GM19455 (cell line): ENCODE measurements at regions not wholly inside any gene's neighbourhood (a gene's known extent, or its start where the extent isn't known, plus 50 kb on each side); places are given as distances from the start of the nearest gene placed in this dataset.

Experiments used
- ATAC-seq: cut with Tn5 transposase; IDR thresholded peaks from one replicate; pipeline ENCODE4 v1.9.1; 2021; ENCODE audit not compliant: unreplicated experiment

GRCh38 chr5:93017376-93017775 lies 563.6 kb downstream of the NR2F1-AS1 start:
- no peak for ATAC-seq

- no peak for ATAC-seq
These were observed 570.4 kb downstream of the NR2F1-AS1 start for GRCh38 chr5:93010616-93011015.

GRCh38 chr5:93010037-93010436 lies 571.0 kb downstream of the NR2F1-AS1 start:
- ATAC-seq = no peak

- ATAC-seq = no peak
These were observed 572.4 kb downstream of the NR2F1-AS1 start for GRCh38 chr5:93008502-93009207.

GRCh38 chr5:93006915-93007314 lies 574.1 kb downstream of the NR2F1-AS1 start:
- ATAC-seq = no peak

GRCh38 chr5:92998456-92998855 lies 582.6 kb downstream of the NR2F1-AS1 start:
- ATAC-seq = no peak

- no peak for ATAC-seq
These were observed 586.6 kb downstream of the NR2F1-AS1 start for GRCh38 chr5:92994392-92994791.

- no peak for ATAC-seq
These were observed 588.9 kb downstream of the NR2F1-AS1 start for GRCh38 chr5:92992073-92992472.

GRCh38 chr5:92991581-92992067 lies 589.4 kb downstream of the NR2F1-AS1 start:
- no peak for ATAC-seq

- ATAC-seq = no peak
These were observed 590.2 kb downstream of the NR2F1-AS1 start for GRCh38 chr5:92990771-92991170.

GRCh38 chr5:92981001-92981400 lies 600.0 kb downstream of the NR2F1-AS1 start:
- ATAC-seq = no peak

GRCh38 chr5:92980491-92980890 lies 600.5 kb downstream of the NR2F1-AS1 start:
- no peak for ATAC-seq

GRCh38 chr5:92979716-92980115 lies 601.3 kb downstream of the NR2F1-AS1 start:
- no peak for ATAC-seq

GRCh38 chr5:92977846-92978540 lies 603.0 kb downstream of the NR2F1-AS1 start:
- ATAC-seq = no peak

- no peak for ATAC-seq
These were observed 604.9 kb downstream of the NR2F1-AS1 start for GRCh38 chr5:92976156-92976555.

GRCh38 chr5:92969781-92970237 lies 611.2 kb downstream of the NR2F1-AS1 start:
- ATAC-seq = no peak

GRCh38 chr5:92969191-92969780 lies 611.7 kb downstream of the NR2F1-AS1 start:
- ATAC-seq = no peak

GRCh38 chr5:92963800-92964199 lies 617.2 kb downstream of the NR2F1-AS1 start:
- ATAC-seq = no peak

GRCh38 chr5:92962752-92963151 lies 618.3 kb downstream of the NR2F1-AS1 start:
- ATAC-seq = no peak

GRCh38 chr5:92956886-92957285 lies 624.1 kb downstream of the NR2F1-AS1 start:
- no peak for ATAC-seq

GRCh38 chr5:92952243-92952642 lies 628.8 kb downstream of the NR2F1-AS1 start:
- ATAC-seq = no peak

- ATAC-seq = no peak
These were observed 629.3 kb downstream of the NR2F1-AS1 start for GRCh38 chr5:92951746-92952145.
